ENCODE measurements at regions not wholly inside any gene's neighbourhood (a gene's known extent, or its start where the extent isn't known, plus 50 kb on each side); places are given as distances from the start of the nearest gene placed in this dataset.

GRCh38 chr15:39515765-39516164, 65.1 kb upstream of the THBS1 start:
- TF ChIP-seq, protein P1, sequence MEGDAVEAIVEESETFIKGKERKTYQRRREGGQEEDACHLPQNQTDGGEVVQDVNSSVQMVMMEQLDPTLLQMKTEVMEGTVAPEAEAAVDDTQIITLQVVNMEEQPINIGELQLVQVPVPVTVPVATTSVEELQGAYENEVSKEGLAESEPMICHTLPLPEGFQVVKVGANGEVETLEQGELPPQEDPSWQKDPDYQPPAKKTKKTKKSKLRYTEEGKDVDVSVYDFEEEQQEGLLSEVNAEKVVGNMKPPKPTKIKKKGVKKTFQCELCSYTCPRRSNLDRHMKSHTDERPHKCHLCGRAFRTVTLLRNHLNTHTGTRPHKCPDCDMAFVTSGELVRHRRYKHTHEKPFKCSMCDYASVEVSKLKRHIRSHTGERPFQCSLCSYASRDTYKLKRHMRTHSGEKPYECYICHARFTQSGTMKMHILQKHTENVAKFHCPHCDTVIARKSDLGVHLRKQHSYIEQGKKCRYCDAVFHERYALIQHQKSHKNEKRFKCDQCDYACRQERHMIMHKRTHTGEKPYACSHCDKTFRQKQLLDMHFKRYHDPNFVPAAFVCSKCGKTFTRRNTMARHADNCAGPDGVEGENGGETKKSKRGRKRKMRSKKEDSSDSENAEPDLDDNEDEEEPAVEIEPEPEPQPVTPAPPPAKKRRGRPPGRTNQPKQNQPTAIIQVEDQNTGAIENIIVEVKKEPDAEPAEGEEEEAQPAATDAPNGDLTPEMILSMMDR (IDR thresholded peaks at IDR 0.05 in 8 of 11, conservative IDR thresholded peaks at IDR 0.05 in 3 of 11), result no peak
- TF ChIP-seq POLR2A (IDR thresholded peaks at IDR 0.05), result no peak

All from spleen (tissue), 7 donors.